HG03108 (cell line): ENCODE measurements at regions not wholly inside any gene's neighbourhood (a gene's known extent, or its start where the extent isn't known, plus 50 kb on each side); places are given as distances from the start of the nearest gene placed in this dataset.
"Not testable (repeated sequence)": the region's sequence is repeated elsewhere in the genome, so short reads cannot be mapped to it uniquely, and the experiment has no call there.

Experiments used
- ATAC-seq: cut with Tn5 transposase; IDR thresholded peaks from one replicate; pipeline ENCODE4 v1.9.1; 2021; ENCODE audit warnings: moderate library complexity; ENCODE audit not compliant: unreplicated experiment

DNA sequence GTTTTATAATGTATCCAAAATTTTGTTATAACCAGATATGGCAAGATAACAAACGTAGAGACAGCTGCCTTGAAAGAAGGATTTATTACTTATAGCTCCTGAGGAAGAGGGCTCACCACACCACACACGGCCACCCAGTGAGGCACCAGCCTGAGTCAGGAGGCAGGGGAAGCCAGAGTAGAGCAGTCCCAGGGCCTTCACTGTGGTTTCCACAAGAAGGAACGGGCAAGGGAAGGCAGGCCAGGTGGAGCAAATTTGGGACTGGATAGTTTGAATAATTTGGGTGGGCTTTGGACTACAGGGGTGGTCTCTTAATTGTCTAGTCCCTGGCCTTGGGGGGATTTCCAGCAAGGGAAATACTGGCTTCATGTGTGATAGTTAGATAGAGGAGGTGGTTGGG, 72.5 kb downstream of the RRAGC start:
- ATAC-seq: no peak

DNA sequence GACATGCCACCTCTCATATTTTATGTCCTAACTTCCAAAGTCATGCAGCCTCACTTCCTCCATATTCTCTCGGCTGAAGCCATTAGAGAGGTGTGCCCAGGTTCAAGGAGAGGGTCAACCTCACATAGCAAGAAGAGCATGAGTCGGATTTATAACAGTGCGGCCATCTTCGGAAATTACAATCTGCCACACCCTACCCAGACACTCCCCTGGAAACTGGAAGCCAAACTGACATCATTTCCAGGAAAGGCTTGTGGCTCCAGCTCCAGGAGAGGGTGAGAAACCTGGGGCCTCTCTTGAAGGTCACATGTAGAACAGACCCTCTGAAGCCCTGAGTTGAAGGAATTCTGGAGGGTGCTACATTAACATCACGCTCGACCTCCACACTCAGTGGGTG, 73.5 kb downstream of the RRAGC start:
- no peak for ATAC-seq

DNA sequence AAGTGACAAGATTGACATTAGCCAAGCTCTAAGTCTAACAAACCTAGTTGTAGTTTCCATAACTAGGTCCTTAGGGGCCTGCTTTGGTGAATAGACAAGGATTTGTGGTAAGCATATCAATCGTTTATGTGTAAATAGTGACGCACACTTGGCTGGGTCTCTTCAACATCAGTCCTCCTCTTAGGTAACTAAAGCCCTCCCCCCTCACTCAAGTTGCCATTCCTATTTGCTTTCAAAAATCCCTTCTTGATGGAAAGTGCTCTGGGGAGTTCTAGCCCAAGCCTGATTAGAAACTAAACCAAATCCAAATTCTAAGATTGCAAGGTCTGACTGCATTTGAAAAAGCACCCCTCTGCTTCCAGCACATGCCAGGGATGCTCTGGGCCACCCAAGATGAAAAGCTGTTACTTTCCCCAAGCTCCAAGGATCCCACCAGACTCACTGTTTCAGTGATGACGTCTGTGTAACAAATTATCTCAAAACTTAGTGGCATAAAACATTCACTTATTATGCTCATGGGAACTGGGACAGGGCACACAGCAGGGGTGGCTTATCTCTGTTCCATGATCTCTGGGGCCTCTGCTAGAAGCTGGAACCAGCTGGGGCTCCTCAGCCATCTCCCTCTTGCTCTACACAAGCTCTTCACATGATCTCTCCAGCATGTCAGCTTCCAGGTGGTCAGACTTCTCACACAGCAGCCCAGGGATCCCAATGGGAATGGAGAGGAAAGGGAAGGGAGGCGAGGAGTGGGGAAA, 74.1 kb downstream of the RRAGC start:
- no peak for ATAC-seq

DNA sequence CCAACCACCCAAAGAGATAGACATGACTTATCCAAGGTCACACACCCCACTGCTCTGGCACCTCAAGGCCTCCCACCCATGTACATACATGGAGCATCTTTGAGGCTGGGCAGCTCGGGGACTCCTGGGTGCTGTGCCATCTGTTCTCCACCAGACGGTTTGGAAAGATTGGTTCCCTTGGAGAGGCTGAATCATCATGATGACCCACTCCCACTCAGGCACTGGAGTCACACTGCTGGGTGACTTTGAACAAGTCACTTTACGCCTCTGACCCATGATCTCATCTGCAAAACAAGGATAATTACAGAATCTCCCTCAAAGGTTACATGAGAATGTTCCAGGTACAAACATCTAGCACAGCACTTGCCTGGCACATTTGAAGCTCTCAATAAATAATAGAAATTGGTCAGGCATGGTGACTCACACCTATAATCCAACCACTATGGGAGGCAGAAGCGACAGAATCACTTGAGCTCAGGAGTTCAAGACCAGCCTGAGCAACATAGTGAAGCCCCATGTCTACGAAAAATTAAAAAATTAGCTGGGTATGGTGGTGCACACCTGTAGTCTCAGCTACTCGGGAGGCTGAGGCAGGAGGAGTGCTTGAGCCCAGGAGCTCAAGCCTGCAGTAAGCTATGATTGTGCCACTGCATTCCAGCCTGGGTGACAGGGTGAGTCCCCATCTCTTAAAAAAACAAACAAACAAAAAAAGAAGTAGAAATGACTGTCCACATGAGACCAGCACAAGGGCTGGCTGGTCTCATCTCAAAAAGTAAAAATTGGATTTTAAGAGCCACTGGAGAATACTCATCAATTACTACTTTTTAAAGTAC, 74.9 kb downstream of the RRAGC start:
- no peak for ATAC-seq

DNA sequence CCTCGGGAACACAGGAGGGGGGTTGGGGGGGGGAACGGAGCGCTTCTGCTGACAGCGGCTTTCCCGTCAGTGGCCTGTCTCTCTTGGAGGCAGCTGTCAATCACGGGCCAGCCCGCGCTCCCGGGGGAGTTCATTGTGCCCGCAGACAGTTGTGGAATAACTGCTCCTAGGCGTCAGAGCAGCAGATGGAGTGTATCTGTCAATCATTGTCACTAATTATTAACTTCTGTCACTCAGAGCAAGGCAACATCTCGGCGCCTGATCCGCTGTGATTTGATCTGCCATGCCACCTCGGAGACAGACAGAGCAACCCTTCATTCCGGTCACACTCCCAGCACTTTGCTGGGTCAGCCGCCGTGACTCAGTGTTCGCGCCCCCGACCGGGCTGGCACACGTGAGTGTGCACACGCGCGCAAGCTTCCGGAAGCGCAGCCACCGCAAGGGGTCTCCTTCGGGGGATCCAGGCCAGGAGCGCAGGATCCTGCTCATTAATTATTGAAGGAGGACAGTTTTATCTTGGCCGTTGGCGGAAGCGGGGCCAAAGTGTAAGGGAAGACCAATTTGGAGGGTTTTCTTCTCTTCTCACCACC, 75.8 kb downstream of the RRAGC start:
- ATAC-seq: no peak

DNA sequence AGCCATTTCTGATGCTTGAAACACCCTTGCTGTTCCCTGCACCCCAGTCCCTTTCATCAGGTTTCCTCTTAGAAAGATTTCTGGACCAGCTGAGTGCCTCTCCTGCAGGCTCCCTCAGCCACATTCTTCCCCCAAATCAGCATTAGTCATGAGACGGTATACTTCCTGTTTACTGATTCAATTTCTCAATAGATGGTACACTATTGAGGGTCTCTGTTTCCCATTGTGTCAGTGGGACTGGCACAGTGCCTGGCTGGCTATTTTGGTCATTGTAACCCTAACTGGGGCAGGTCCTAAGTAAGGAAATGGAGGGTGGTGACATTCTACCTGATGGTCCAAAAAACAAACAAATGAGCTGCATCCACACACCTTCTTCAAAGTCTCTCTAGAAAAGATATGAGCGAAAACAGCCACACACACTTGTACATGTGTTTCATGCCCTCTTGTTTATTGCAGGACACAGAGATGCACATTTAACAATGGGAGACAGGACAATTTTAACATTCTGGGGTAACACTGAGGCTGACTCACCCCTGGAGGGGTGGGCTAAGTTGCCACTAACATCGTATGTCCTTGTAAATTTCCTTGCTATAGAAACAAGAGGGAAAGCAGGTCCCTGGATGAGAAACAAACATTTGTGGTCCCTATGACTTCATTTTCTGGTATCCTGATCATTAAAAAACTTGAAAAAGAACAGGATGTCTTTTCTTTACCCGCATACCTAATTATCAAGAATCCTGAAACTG, 77.5 kb downstream of the RRAGC start:
- ATAC-seq: no peak

DNA sequence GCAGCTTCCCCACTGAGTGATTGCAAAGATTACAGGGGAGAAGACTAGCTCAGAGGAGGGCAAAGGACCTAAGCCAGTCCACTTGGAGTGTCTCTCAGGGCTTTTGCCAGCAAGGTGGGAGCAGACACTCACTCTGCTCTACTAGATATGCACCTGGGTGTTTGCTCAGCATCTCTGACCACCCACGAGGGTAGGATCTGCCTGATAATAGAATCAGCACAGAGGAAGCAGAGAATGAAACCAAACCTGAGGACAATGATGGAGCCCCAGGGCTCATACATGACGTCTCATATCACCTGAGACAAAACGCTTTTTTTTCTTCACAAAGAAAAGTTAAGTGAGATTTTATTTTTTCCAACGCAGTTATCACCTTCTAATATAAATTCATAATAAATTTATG, 79.4 kb downstream of the RRAGC start:
- no peak for ATAC-seq

DNA sequence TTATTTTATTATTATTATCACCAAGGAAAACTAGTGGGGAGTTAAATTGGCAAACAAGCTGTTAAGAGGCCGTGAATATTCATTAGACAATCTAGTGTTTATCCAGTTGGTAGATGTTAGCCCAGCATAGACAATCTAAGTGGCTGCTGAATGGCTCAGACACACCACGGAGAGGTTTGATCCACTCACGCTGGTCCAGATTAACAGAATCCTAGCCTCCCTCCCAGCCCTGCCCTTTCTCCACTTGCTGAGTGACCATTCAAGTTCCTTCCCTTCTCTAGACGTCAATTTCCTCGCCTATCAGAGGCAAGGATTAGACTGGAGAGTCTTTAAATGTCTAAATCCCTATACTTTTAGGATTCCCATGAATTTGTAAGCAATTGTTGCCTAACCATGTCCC, 80.1 kb downstream of the RRAGC start:
- no peak for ATAC-seq

DNA sequence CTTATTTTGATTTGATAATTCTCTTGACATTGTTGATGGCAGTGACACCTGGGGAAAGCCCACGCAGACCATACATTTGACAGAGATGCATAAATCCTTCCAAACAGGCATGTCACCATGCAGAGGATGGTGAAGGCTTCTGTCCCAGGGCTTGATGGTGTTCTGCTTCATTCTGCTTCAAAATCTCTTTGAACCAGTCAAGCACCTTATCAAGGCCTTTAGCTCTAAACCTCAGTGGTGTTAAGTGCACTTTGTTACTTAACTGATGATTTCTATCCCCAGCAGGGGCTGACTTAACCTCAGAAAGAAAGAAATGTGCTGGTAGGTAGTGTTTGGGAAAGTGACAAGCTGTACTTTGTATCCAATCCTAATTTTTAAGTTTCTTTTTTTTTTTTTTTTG, 81.1 kb downstream of the RRAGC start:
- ATAC-seq: no peak

DNA sequence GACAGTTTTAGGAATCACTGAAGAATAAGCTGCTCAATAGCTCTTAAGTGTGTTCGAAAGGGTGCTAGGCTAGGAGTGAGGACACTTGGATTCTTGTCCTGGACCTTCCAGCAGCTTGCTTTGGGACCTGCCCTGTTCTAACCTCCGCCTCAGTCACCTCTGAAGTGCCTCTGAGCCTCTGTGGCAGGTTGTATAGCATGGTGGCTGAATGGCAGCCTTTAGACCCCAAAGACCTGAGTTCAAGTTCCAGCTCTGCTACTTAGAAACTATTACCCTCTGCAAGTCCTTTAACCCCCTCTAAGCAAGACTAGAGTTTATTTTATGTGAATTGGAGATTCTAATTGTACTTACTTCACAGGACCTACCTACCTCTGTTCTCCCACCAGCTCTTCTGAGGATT, 81.5 kb downstream of the RRAGC start:
- no peak for ATAC-seq

DNA sequence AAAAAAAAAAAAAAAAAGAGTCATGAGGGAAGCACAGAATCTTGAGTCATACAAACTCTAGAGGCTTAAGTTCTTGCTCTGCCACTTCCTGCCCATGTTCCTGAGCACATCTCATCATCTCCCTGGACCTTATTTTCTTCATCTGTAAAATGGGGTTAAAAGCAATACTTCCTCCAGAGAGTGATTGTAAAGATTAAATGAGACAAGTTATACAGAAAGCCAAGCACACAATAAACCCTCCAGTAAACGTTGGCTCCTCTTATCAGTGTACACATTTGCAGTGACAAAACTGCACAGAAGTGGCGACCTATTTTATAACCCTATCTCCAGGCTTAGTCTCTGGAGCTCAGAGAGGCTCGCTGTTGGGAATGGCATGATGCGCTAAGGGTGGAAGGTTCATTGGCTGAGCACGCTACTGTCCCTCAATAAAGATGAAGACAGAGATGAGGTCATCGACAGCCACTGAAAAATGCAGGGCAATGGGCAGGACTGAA, 82.1 kb downstream of the RRAGC start:
- ATAC-seq: no peak

DNA sequence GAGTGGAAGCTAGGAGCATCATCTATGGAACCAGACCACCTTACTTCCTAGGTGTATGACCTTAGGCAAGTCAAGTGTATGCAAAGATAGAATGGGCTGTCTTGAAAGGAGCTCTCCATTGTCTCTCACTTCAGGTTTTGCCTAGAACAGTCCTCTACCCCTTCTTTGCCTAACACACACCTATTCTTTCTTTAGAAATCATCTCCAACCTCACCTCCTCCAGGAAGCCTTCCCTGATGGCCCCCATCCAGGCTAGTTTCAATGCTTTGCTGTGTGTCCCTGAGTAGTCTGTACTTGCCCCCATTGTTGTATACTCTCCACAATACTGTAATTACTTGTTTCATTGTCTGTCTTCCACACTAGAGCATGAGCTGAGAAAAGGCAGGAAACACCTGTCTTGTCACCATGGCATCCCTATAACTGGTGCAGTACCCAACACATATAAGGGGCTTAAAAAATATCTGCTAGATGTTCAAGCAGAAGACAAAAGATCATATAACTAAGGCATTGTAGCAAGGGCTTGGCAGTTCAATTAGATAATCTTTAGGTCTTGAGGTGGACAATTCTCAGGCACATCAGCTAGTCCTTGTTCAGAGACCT, 83.0 kb downstream of the RRAGC start:
- no peak for ATAC-seq

DNA sequence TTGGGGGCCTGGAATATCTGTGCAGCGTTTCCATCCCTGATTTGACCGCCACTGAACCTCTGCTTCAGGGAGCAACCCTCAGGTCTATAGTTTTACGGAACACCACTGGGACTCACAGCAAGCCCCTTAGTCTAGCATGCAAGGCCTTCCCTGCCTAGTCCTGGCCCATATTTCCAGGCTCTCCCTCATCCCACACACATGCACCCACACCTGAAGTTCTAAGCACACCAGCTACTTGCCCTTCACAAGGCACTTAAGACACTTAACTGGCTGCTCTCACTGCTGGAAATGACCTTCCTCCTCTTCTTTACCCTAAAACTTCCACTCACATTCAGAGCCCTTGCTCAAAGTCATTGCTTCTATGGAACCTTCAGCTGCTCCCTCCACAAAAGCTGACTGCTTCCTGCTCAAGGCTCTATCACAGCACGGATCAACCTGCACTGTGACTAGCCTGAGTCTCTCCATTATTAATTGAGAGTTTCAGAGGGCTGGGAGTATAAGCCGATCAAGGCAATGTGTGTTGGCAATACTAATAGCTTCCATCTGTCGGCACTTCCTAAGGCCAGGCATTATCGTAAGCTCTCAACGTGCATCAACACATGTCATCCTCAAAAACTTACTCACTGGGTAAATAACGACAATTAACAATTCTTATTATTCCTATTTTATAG, 84.3 kb downstream of the RRAGC start:
- no peak for ATAC-seq

DNA sequence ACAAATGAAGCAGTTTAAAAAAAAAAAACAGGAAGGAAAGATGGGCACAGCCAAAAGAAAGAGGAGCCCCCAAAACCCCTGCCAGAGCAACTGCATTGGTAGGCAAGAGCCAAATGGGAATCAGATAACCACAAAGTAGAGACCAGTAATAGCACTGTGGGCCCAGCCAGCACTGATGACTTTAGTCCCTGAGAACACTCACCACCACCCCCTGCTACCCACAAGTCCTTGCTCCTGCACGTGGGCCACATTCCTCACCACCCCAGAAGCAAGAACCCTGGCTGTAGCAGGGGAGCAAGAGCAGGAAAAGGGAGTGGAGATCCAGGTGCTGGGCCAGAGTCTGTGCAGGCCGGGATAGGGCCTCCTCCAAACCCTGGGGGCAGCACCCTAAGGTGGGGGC, 86.1 kb downstream of the RRAGC start:
- ATAC-seq: no peak

DNA sequence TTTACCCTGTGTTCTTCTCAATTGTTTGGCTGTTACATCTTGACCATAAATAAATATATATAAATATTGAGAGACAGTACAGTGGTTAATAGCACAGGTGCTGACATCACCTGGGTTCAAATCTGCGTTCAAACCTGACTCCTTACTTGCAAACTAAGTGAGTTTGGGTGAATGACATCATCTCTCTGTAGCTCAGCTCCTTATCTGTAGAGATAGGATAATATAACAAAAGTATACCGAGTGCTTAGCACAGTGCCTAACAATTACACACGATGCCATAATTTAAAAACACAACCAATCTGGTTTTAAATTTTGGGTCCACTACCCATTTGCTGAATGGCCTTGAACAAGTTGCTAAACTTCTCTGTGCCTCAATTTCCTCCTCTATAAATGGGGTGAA, 86.6 kb downstream of the RRAGC start:
- no peak for ATAC-seq

DNA sequence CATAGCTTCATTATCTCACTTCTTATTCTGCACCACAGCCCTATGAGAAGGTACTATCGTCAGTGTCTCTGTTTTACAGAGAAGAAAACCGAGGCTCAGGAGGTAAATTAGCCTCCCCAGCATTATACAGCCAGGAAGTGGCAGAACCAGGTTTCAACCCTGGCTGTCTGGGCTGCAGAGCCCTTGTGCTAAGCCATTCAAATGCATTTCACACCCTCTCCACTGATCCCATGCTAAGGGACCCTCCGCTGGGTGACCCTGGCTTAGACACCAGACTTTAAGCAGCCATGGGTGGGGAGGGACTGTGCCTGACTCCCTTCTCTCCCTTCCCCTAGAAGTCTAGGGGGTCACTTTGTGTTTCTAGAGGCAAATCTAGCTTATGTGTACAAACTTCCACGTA, 87.5 kb downstream of the RRAGC start:
- no peak for ATAC-seq

DNA sequence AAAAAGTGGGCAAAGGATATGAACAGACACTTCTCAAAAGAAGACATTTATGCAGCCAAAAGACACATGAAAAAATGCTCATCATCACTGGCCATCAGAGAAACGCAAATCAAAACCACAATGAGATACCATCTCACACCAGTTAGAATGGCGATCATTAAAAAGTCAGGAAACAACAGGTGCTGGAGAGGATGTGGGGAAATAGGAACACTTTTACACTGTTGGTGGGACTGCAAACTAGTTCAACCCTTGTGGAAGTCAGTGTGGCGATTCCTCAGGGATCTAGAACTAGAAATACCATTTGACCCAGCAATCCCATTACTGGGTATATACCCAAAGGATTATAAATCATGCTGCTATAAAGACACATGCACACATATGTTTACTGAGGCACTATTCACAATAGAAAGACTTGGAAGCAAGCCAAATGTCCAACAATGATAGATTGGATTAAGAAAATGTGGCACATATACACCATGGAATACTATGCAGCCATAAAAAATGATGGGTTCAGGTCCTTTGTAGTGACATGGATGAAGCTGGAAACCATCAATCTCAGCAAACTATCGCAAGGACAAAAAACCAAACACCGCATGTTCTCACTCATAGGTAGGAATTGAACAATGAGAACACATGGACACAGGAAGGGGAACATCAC, 88.9 kb downstream of the RRAGC start:
- not testable (repeated sequence) for ATAC-seq

DNA sequence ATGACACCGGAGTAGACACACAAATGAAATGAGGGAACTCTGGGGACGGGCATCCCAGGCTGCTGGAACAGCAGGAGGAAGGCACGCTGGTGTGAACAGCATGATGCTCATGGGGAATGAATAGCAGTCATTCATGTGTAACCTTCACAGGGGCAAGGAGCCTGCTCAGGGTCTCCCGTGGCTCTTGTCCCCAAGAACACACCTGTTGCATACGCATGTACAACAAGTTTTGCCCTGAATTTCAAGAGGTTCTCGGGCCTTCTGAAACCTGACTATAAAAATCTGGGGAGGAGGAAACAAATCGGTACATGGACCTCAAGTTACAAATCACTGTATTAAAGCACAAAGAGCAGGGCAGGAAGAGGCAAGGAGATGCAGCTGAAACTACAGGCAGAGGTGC, 93.4 kb downstream of the RRAGC start:
- ATAC-seq: no peak

DNA sequence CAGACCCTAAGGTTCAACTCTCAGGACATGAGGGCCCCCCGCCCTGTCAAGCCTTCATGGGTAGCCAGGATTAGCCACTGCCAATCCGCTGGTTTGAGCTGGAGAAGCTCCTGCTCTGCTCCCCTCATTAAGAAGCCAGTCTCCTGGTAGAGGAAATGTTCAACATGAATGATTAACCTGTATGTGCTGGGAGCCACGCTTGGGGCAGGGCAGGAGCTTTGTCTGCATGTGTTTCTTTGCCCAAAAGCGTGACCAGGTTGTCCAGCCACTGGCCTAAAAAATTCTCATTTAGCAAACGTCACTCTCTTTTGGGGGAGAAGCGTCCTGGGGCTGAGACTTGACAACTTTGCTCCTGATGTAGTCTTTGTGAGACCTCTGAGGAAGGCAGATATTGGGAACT, 96.5 kb downstream of the RRAGC start:
- no peak for ATAC-seq

DNA sequence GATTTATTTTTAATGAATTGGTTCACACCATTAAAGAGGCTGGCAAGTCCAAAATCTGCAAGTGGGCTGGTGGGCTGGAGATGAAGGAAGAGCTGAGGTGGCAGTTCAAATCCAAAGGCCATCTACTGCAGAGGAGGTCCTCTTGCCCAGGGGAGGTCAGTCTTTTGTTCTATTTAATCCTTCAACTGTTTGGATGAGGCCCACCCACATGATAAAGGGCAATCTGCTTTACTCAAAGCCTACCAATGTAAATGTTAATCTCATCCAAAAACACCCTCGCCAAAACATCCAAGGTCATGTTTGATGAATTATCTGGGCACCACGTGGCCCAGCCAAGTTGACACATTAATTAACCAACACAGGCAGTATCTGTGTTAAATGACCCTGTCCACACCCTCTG, 99.0 kb downstream of the RRAGC start:
- ATAC-seq: no peak
